HepG2 (cell line): ENCODE measurements at regions not wholly inside any gene's neighbourhood (a gene's known extent, or its start where the extent isn't known, plus 50 kb on each side); places are given as distances from the start of the nearest gene placed in this dataset.

Experiments
- ATAC-seq: fragments of 200-7000 bp; cut with Tn5 transposase; 3 replicates; pipeline ENCODE4 v1.9.1; 2020; ENCODE audit warnings: mild to moderate bottlenecking, moderate library complexity
- BruUV-seq: library from RNA; stranded (reverse); fragments of 400-500 nt; replicated peaks from 2 replicates; lab custom pipeline; 2021; lab: Mats Ljungman, UMichigan
- CTCF ChIA-PET: fragments of 300-600 bp; formaldehyde crosslinking; extraction: SDS; loops from one replicate; lab custom pipeline; 2021; ENCODE audit warnings: low total read pairs, inconsistent platforms, low intra/inter-chr PET ratio; lab: Yijun Ruan, JAX
- POLR2A ChIA-PET: fragments of 350-600 bp; sonication (Branson Sonifier 250); formaldehyde crosslinking; loops from one replicate; lab custom pipeline; 2020; ENCODE audit warnings: antibody characterized with exemption, inconsistent platforms; lab: Yijun Ruan, JAX
- DNase-seq: peaks from one replicate; pipeline ENCODE4 v3.0.0-alpha.2; 2015; ENCODE audit warnings: low spot score
- FAIRE-seq: peaks from 3 replicates; lab custom pipeline; 2011; peaks lifted over from hg19 to GRCh38; lab: Jason Lieb, UNC
- H2AFZ ChIP-seq: one replicate; pipeline ENCODE4 v1.6.1; 2011; ENCODE audit warnings: low read length, inconsistent platforms
- H3K27ac ChIP-seq: fragments of 300-600 bp; 3 replicates; pipeline ENCODE4 v1.8.0; 2011; ENCODE audit warnings: mixed run types, mild to moderate bottlenecking, mixed read lengths, low read length, inconsistent platforms; ENCODE audit not compliant: insufficient read depth; ENCODE audit errors: extremely low read length
- H3K27me3 ChIP-seq, 2 experiments: fragments of 200-600 bp in 1 of 2; 2 replicates in 1 of 2; 3 replicates in 1 of 2; pipeline versions ENCODE4 v1.6.0 to v1.8.0; 2011; ENCODE audit warnings: low read length in 2 of 2, mild to moderate bottlenecking in 2 of 2, moderate library complexity in 2 of 2, inconsistent platforms in 1 of 2; ENCODE audit not compliant: insufficient read depth in 2 of 2, control insufficient read depth in 1 of 2
- H3K36me3 ChIP-seq, 2 experiments: fragments of 200-600 bp in 1 of 2; replicated peaks in 1 of 2; 2 replicates in 1 of 2; 3 replicates in 1 of 2; pipeline versions ENCODE4 v1.5.1 to v1.8.0; 2011; ENCODE audit warnings: low read length in 2 of 2, inconsistent platforms in 1 of 2; ENCODE audit not compliant: insufficient read depth in 2 of 2, control insufficient read depth in 1 of 2
- H3K4me1 ChIP-seq: 2 replicates; pipeline ENCODE4 v1.5.1; 2012; ENCODE audit warnings: low read length, inconsistent platforms; ENCODE audit not compliant: insufficient read depth
- H3K4me2 ChIP-seq: 2 replicates; pipeline ENCODE4 v1.6.0; 2011; ENCODE audit warnings: low read depth, low read length, inconsistent platforms
- H3K4me3 ChIP-seq, 3 experiments: fragments of 200-600 bp in 1 of 3; sonication (generic), shearing (Covaris generic) in 1 of 3; replicated peaks in 1 of 3; 2 replicates each; pipeline ENCODE4 v1.5.1; 2011 to 2016; ENCODE audit warnings: low read length in 3 of 3, inconsistent platforms in 2 of 3, low read depth in 2 of 3, mild to moderate bottlenecking in 2 of 3, control low read depth in 1 of 3, mixed read lengths in 1 of 3; ENCODE audit not compliant: insufficient read depth in 1 of 3
- H3K79me2 ChIP-seq: one replicate; pipeline ENCODE4 v1.6.1; 2011; ENCODE audit warnings: low read length, inconsistent platforms; ENCODE audit not compliant: insufficient read depth
- H3K9ac ChIP-seq: 2 replicates; pipeline ENCODE4 v1.6.0; 2011; ENCODE audit warnings: mild to moderate bottlenecking, low read depth, low read length, inconsistent platforms; ENCODE audit not compliant: insufficient read depth
- H3K9me3 ChIP-seq: 2 replicates; pipeline ENCODE4 v1.5.1; 2012; ENCODE audit warnings: mild to moderate bottlenecking, low read length
- H4K20me1 ChIP-seq: 2 replicates; pipeline ENCODE4 v1.6.0; 2011; ENCODE audit warnings: inconsistent platforms, mild to moderate bottlenecking, low read length, moderate library complexity; ENCODE audit not compliant: insufficient read depth
- CCAR2 ChIP-seq: fragments of 200-400 bp; formaldehyde crosslinking; optimal IDR thresholded peaks from 2 replicates; pipeline ENCODE3; 2018; ENCODE audit warnings: low read depth, mild to moderate bottlenecking, low read length, moderate library complexity
- CEBPG ChIP-seq: IDR thresholded peaks from 2 replicates; pipeline ENCODE4 v1.6.1; 2016
- HOXA7 ChIP-seq: sonication (generic); formaldehyde crosslinking; IDR thresholded peaks from 2 replicates; pipeline ENCODE4 v1.8.1; 2022; ENCODE audit warnings: mild to moderate bottlenecking, missing genetic modification reagents, moderate library complexity
- MAF1 ChIP-seq: sonication (generic); formaldehyde crosslinking; IDR thresholded peaks from 2 replicates; pipeline ENCODE4 v1.5.0; 2020; ENCODE audit warnings: missing genetic modification reagents, borderline replicate concordance
- NKX3-1 ChIP-seq: sonication (generic); formaldehyde crosslinking; IDR thresholded peaks from 2 replicates; pipeline ENCODE4 v1.5.0; 2020; ENCODE audit warnings: missing genetic modification reagents
- POLR2AphosphoS5 ChIP-seq: IDR thresholded peaks from 2 replicates; pipeline ENCODE4 v1.6.1; 2012; ENCODE audit warnings: low read depth, low read length
- RBM39 ChIP-seq: fragments of 200-400 bp; formaldehyde crosslinking; IDR thresholded peaks from one replicate; pipeline ENCODE4 v1.6.1; 2018; ENCODE audit warnings: antibody characterized with exemption, mild to moderate bottlenecking, low read depth, low read length; ENCODE audit not compliant: poor library complexity, severe bottlenecking
- TCF7L2 ChIP-seq: IDR thresholded peaks from 2 replicates; pipeline ENCODE4 v1.6.1; 2011; ENCODE audit warnings: mild to moderate bottlenecking, low read depth, low read length, moderate library complexity
- ZNF296 ChIP-seq: sonication (generic); formaldehyde crosslinking; conservative IDR thresholded peaks from 2 replicates; pipeline ENCODE4 v1.5.0; 2020; ENCODE audit warnings: mild to moderate bottlenecking, missing genetic modification reagents
- ZNF350 ChIP-seq: sonication (generic); formaldehyde crosslinking; IDR thresholded peaks from 2 replicates; pipeline ENCODE4 v1.4.0; 2020; ENCODE audit warnings: mild to moderate bottlenecking, low read depth, missing genetic modification reagents, borderline replicate concordance
- ZNF557 ChIP-seq: sonication (generic); formaldehyde crosslinking; IDR thresholded peaks from 2 replicates; pipeline ENCODE4 v1.4.0; 2020; ENCODE audit warnings: missing genetic modification reagents
- ZSCAN21 ChIP-seq: sonication (generic); formaldehyde crosslinking; IDR thresholded peaks from 2 replicates; pipeline ENCODE4 v1.8.0; 2022; ENCODE audit warnings: mild to moderate bottlenecking, missing genetic modification reagents, moderate library complexity, borderline replicate concordance
- WGBS: methylation state at CpG from one replicate; pipeline ENCODE4 v1.1.6; 2017; ENCODE audit warnings: low lambda C conversion rate; 5-methylcytosine and 5-hydroxymethylcytosine counted together
- in situ Hi-C: cut with HindIII; loops from 2 replicates; pipeline ENCODE4 v1.10.0; 2017; ENCODE audit warnings: low pct_unique_long_range_greater_than_20kb; ENCODE audit not compliant: extremely low pct_ligation_motif_present
- intact Hi-C: fragments of 100-400 bp; cut with micrococcal nuclease; formaldehyde crosslinking; loops from one replicate; pipeline ENCODE4 v1.10.0; 2022; ENCODE audit not compliant: unreplicated experiment
- TF ChIP-seq, protein P1 (sequence below): sonication (generic); formaldehyde crosslinking; IDR thresholded peaks from 2 replicates; pipeline ENCODE4 v1.5.1; 2020; ENCODE audit warnings: missing genetic modification reagents, mild to moderate bottlenecking, borderline replicate concordance
- TF ChIP-seq, protein P2 (sequence below): sonication (generic); formaldehyde crosslinking; IDR thresholded peaks from 2 replicates; pipeline ENCODE4 v1.5.0; 2020; ENCODE audit warnings: mild to moderate bottlenecking, missing genetic modification reagents, borderline replicate concordance

DNA sequence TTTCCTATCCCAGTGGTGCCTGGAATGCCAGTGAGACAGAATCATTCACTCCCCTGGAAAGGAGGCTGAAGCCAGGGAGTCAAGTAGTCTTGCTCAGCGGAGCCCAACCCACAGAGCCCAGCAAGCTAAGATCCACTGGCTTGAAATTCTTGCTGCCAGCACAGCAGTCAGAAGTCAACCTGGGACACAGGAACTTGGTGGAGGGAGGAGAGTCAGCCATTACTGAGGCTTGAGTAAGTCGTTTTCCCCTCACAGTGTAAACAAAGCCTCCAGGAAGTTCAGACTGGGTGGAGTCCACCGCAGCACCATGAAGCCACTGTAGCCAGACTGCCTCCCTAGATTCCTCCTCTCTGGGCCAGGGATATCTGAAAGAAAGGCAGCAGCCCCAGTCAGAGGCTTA, 283.2 kb upstream of the CPEB2 start (continued):
- no peak for TF ChIP-seq ZNF296

DNA sequence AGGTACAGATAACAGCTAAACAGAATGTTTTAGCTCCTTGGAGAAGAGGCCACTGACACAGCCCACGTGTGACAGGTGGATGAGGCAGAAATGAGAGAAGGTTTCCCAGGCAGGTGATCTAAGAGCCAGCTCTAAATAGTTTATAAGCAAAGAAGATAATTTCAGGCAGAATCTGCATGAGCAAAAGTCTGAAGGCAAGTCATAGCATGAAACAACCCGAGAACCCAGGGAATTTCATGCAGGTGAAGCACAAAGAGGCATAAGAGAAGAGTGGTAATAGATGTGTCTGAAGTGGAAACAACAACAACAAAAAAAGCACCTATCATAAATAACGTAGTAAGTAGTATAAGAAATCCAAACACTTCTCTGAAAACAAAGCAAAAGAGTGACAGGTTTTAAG, 275.8 kb upstream of the CPEB2 start:
- H3K9me3 ChIP-seq = peaks cover 17% of the 10 kb centered on the region
- H4K20me1 ChIP-seq = no peaks in the 10 kb centered on the region
- ChIA-PET CTCF (no interaction called here), POLR2A (no interaction called here)
- H3K79me2 ChIP-seq = no peaks in the 10 kb centered on the region
- H3K27ac ChIP-seq = no peak overlapping the region
- H3K9ac ChIP-seq = no peak overlapping the region
- no peak overlapping the region for H3K4me3 ChIP-seq
- ATAC-seq (no peak), DNase-seq (no peak), FAIRE-seq (no peak)
- intact Hi-C loops = no loop called here
- H2AFZ ChIP-seq = no peak overlapping the region
- WGBS = 2% methylated on average over 3 of the region's 3 CpGs
- in situ Hi-C loops = no loop called here
- H3K27me3 ChIP-seq = no peaks in the 10 kb centered on the region
- TF ChIP-seq RBM39 = no peak
- no peak for TF ChIP-seq CEBPG (CRISPR knock-in tag)
- H3K36me3 ChIP-seq = no peaks in the 10 kb centered on the region
- H3K4me1 ChIP-seq = no peaks in the 10 kb centered on the region
- no TSS peak for BruUV-seq
- no peak overlapping the region for H3K4me2 ChIP-seq

DNA sequence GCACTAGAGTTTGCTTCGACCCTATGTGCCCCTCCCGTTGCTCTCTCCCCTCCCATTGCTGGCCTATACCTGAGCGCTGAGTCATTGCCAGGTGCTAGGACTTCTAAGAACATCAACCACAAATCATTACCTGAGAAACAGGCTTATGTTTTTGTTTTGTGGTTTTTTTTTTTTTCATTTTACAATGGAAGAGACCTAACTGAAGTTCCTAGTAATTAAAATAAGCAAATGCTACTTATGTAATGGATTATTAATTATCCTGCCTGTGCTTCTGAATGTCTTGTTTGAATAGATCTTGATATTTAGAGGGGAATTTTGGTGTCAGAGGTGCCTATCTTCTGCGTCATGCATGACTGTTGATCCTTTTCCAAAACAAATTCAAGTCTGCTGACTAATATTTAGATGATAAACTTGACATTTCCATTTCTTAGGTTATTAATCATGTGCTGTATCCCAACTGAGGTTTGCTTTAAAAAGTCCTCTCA, 275.4 kb upstream of the CPEB2 start:
- Histone ChIP-seq H3K9ac (no peak overlapping the region), H3K4me2 (no peak overlapping the region), H3K9me3 (peaks cover 17% of the 10 kb centered on the region), H3K4me3 (no peak overlapping the region), H3K79me2 (no peaks in the 10 kb centered on the region), H4K20me1 (no peaks in the 10 kb centered on the region), H3K4me1 (no peaks in the 10 kb centered on the region), H3K27ac (no peak overlapping the region), H3K36me3 (no peaks in the 10 kb centered on the region), H3K27me3 (no peaks in the 10 kb centered on the region), H2AFZ (no peak overlapping the region)
- 11% methylated on average over 4 of the region's 4 CpGs for WGBS
- FAIRE-seq (no peak), ATAC-seq (no peak), DNase-seq (no peak)
- POLR2A ChIA-PET = no interaction called here
- CTCF ChIA-PET = no interaction called here
- in situ Hi-C loops (no loop called here), intact Hi-C loops (no loop called here)
- no TSS peak for BruUV-seq
- TF ChIP-seq ZSCAN21 (CRISPR knock-in tag) (no peak), TCF7L2 (no peak), ZNF557 (CRISPR knock-in tag) (no peak), MAF1 (CRISPR knock-in tag) (no peak), CCAR2 (no peak), ZNF350 (CRISPR knock-in tag) (no peak), NKX3-1 (no peak), HOXA7 (no peak), POLR2AphosphoS5 (no peak)
- TF ChIP-seq, protein P1, sequence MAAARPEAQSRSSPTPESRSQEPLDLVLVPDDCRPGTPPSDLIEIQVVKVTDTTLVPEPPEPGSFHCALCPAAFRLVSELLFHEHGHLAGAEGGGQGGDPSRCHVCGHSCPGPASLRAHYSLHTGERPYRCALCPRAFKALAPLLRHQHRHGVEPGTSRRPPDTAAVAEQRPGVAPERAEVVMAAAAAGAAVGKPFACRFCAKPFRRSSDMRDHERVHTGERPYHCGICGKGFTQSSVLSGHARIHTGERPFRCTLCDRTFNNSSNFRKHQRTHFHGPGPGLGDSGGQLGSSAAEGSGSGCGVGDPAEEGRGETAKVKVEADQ (CRISPR knock-in tag) = no peak
- TF ChIP-seq, protein P2, sequence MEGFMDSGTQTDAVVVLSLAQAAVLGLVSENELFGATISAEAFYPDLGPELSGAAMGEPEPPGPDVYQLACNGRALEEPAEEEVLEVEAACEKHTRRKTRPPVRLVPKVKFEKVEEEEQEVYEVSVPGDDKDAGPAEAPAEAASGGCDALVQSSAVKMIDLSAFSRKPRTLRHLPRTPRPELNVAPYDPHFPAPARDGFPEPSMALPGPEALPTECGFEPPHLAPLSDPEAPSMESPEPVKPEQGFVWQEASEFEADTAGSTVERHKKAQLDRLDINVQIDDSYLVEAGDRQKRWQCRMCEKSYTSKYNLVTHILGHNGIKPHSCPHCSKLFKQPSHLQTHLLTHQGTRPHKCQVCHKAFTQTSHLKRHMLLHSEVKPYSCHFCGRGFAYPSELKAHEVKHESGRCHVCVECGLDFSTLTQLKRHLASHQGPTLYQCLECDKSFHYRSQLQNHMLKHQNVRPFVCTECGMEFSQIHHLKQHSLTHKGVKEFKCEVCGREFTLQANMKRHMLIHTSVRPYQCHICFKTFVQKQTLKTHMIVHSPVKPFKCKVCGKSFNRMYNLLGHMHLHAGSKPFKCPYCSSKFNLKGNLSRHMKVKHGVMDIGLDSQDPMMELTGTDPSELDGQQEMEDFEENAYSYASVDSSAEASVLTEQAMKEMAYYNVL (CRISPR knock-in tag) = no peak
